CD4-positive, alpha-beta T cell (primary cell): ENCODE measurements at regions not wholly inside any gene's neighbourhood (a gene's known extent, or its start where the extent isn't known, plus 50 kb on each side); places are given as distances from the start of the nearest gene placed in this dataset.

Experiments
- ATAC-seq: fragments of 200-7000 bp; cut with Tn5 transposase; one replicate; pipeline ENCODE4 v1.10.0; 2022; ENCODE audit warnings: mild to moderate bottlenecking; ENCODE audit not compliant: poor library complexity
- CTCF ChIA-PET: fragments of 350-600 bp; sonication (Branson Sonifier 250); formaldehyde crosslinking; loops from one replicate; lab custom pipeline; 2021; ENCODE audit warnings: antibody characterized with exemption, inconsistent platforms; lab: Charles Lee
- POLR2A ChIA-PET: fragments of 350-600 bp; sonication (Branson Sonifier 250); formaldehyde crosslinking; loops from one replicate; lab custom pipeline; 2021; ENCODE audit warnings: antibody characterized with exemption, inconsistent platforms; lab: Charles Lee
- DNase-seq, 14 experiments: peaks; one replicate each; pipeline ENCODE4 v3.0.0-alpha.2; 2013 to 2020; ENCODE audit warnings: mixed read lengths in 2 of 14
- H3K27ac ChIP-seq, 2 donors: one replicate each; pipeline versions ENCODE4 v1.5.1 to v1.7.0; 2013; ENCODE audit warnings: low read length in 2 of 2, low read depth in 1 of 2, mild to moderate bottlenecking in 1 of 2
- H3K27me3 ChIP-seq, 2 experiments: 1 replicate in 1 of 2; 2 replicates in 1 of 2; pipeline versions ENCODE4 v1.6.1 to v1.7.0; 2013; ENCODE audit warnings: low read length in 2 of 2, control low read depth in 1 of 2, mild to moderate bottlenecking in 1 of 2, moderate library complexity in 1 of 2; ENCODE audit not compliant: insufficient read depth in 2 of 2, control insufficient read depth in 1 of 2
- H3K36me3 ChIP-seq: one replicate; pipeline ENCODE4 v1.6.1; 2013; ENCODE audit warnings: low read length, control low read depth; ENCODE audit not compliant: insufficient read depth
- H3K4me1 ChIP-seq: one replicate; pipeline ENCODE4 v1.6.1; 2013; ENCODE audit warnings: low read length, control low read depth; ENCODE audit not compliant: insufficient read depth
- H3K4me3 ChIP-seq: one replicate; pipeline ENCODE4 v1.5.1; 2013; ENCODE audit warnings: mild to moderate bottlenecking, low read length, moderate library complexity
- H3K9me3 ChIP-seq, 2 experiments: 1 replicate in 1 of 2; 2 replicates in 1 of 2; pipeline versions ENCODE4 v1.6.1 to v1.7.0; 2013; ENCODE audit warnings: low read length in 2 of 2, mild to moderate bottlenecking in 2 of 2, control low read depth in 1 of 2, moderate library complexity in 1 of 2; ENCODE audit not compliant: control insufficient read depth in 1 of 2, insufficient read depth in 1 of 2
- H3K27ac Mint-ChIP-seq: one replicate; pipeline ENCODE4 v1.8.0; 2020; ENCODE audit warnings: mixed read lengths
- H3K27me3 Mint-ChIP-seq: one replicate; pipeline ENCODE4 v1.8.0; 2021; ENCODE audit warnings: mixed read lengths
- H3K36me3 Mint-ChIP-seq: one replicate; pipeline ENCODE4 v1.8.0; 2021; ENCODE audit warnings: low read depth, mixed read lengths
- H3K4me1 Mint-ChIP-seq: one replicate; pipeline ENCODE4 v1.8.0; 2021; ENCODE audit warnings: low read depth, mixed read lengths
- H3K4me3 Mint-ChIP-seq: one replicate; pipeline ENCODE4 v1.8.0; 2020; ENCODE audit warnings: mild to moderate bottlenecking, mixed read lengths
- H3K9me3 Mint-ChIP-seq: one replicate; pipeline ENCODE4 v1.8.0; 2020; ENCODE audit warnings: mixed read lengths
- intact Hi-C, 2 experiments: fragments of 100-400 bp; cut with DNase I in 1 of 2; cut with micrococcal nuclease in 1 of 2; formaldehyde crosslinking; loops; one replicate each; pipeline versions ENCODE4 v1.15.1 to v1.9.0; 2023 to 2025; cut with DNase I, micrococcal nuclease
- TF ChIP-seq, protein P1 (sequence below): fragments of 200-600 bp; IDR thresholded peaks from one replicate; pipeline ENCODE4 v1.8.0; 2022; ENCODE audit warnings: antibody characterized with exemption, mild to moderate bottlenecking

DNA sequence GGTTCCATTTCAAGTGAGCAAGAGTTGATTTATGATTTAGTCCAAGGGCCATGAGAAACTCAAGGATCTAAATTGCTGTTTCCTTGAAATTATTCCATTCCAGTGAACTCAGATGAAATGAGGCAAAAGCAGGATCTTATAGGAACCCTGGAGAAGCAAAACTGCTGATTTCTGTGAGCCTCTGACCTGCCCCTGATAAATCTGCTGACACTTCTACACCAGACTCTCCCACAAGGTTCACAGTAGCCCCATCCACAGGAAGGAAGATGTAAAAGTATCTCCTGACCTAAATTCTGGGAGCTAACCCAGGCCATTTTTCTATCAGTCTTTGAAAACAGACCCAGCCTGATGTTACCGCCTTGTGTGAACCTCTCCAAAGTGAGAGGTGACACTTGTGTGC is 987.6 kb upstream of the AUTS2 start:
- peaks cover 3 to 10% of the 10 kb centered on the region in 2 experiments for H3K9me3 ChIP-seq
- intact Hi-C loops = no loop called here
- no peak overlapping the region for H3K27ac ChIP-seq
- ATAC-seq = no peak
- Mint-ChIP-seq H3K4me3 (no peak overlapping the region), H3K4me1 (no peaks in the 10 kb centered on the region), H3K27me3 (no peaks in the 10 kb centered on the region), H3K9me3 (peaks cover 38% of the 10 kb centered on the region), H3K36me3 (no peaks in the 10 kb centered on the region), H3K27ac (no peak overlapping the region)
- no peak overlapping the region for H3K4me3 ChIP-seq
- CTCF ChIA-PET = no interaction called here
- H3K36me3 ChIP-seq = no peaks in the 10 kb centered on the region
- POLR2A ChIA-PET = no interaction called here
- no peaks in the 10 kb centered on the region for H3K4me1 ChIP-seq
- no peaks in the 10 kb centered on the region for H3K27me3 ChIP-seq
- TF ChIP-seq, protein P1, sequence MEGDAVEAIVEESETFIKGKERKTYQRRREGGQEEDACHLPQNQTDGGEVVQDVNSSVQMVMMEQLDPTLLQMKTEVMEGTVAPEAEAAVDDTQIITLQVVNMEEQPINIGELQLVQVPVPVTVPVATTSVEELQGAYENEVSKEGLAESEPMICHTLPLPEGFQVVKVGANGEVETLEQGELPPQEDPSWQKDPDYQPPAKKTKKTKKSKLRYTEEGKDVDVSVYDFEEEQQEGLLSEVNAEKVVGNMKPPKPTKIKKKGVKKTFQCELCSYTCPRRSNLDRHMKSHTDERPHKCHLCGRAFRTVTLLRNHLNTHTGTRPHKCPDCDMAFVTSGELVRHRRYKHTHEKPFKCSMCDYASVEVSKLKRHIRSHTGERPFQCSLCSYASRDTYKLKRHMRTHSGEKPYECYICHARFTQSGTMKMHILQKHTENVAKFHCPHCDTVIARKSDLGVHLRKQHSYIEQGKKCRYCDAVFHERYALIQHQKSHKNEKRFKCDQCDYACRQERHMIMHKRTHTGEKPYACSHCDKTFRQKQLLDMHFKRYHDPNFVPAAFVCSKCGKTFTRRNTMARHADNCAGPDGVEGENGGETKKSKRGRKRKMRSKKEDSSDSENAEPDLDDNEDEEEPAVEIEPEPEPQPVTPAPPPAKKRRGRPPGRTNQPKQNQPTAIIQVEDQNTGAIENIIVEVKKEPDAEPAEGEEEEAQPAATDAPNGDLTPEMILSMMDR = no peak
- no peak for DNase-seq

- TF ChIP-seq, protein P1 = no peak
- no peaks in the 10 kb centered on the region for H3K4me1 ChIP-seq
- Mint-ChIP-seq H3K27me3 (no peaks in the 10 kb centered on the region), H3K9me3 (peaks cover 31% of the 10 kb centered on the region), H3K36me3 (no peaks in the 10 kb centered on the region), H3K4me3 (no peak overlapping the region), H3K27ac (no peak overlapping the region), H3K4me1 (no peaks in the 10 kb centered on the region)
- no peaks in the 10 kb centered on the region for H3K27me3 ChIP-seq
- ChIA-PET POLR2A (no interaction called here), CTCF (no interaction called here)
- DNase-seq (no peak), ATAC-seq (no peak)
- intact Hi-C loops = no loop called here
- no peak overlapping the region for H3K4me3 ChIP-seq
- H3K27ac ChIP-seq = no peak overlapping the region
- H3K9me3 ChIP-seq = peaks cover 0 to 15% of the 10 kb centered on the region in 2 experiments
- no peaks in the 10 kb centered on the region for H3K36me3 ChIP-seq
Observed at GRCh38 chr7:68613405-68613804, 984.9 kb upstream of the AUTS2 start.

DNA sequence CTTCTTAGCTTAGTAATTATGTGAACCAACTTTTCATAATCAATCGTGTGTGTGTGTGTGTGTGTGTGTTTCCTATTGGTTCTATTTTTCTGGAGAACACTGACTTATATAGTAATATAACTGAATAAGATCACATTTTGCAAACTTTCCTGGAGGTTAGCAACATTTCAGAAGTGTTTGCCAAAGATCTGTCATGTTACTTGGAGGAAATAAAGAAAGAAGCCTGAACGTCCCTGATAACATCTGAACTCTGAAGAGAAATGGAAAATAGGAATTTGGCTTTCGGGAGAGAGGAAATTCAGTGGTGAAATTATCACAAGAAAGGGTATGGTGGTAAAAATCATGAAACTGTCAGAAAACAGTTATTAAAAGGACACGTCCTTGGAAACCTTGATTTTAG is 984.4 kb upstream of the AUTS2 start:
- no peaks in the 10 kb centered on the region for H3K4me1 ChIP-seq
- H3K36me3 Mint-ChIP-seq = no peaks in the 10 kb centered on the region
- H3K36me3 ChIP-seq = no peaks in the 10 kb centered on the region
- H3K9me3 ChIP-seq = peaks cover 0 to 15% of the 10 kb centered on the region in 2 experiments
- no peak for DNase-seq
- intact Hi-C loops = no loop called here
- no peak overlapping the region for H3K4me3 ChIP-seq
- ChIA-PET POLR2A (no interaction called here), CTCF (no interaction called here)
- no peaks in the 10 kb centered on the region for H3K27me3 ChIP-seq
- H3K4me1 Mint-ChIP-seq = no peaks in the 10 kb centered on the region
- no peak overlapping the region for H3K27ac Mint-ChIP-seq
- H3K9me3 Mint-ChIP-seq = peaks cover 27% of the 10 kb centered on the region
- no peak overlapping the region for H3K4me3 Mint-ChIP-seq
- TF ChIP-seq, protein P1 = no peak
- H3K27ac ChIP-seq = no peak overlapping the region
- no peak for ATAC-seq
- H3K27me3 Mint-ChIP-seq = no peaks in the 10 kb centered on the region
